Spleen (tissue), 7 donors: ENCODE measurements at regions not wholly inside any gene's neighbourhood (a gene's known extent, or its start where the extent isn't known, plus 50 kb on each side); places are given as distances from the start of the nearest gene placed in this dataset.

ENCODE experiments used
- CTCF ChIP-seq, 11 experiments: fragments of 200-600 bp in 7 of 11; fragments of 450-650 bp in 4 of 11; sonication (generic) in 4 of 11; IDR thresholded peaks in 8 of 11; conservative IDR thresholded peaks in 3 of 11; 1 replicate in 7 of 11; 2 replicates in 4 of 11; pipeline versions ENCODE4 v1.4.0 to v1.8.0; 2016 to 2021; ENCODE audit warnings: antibody characterized with exemption in 11 of 11, inconsistent platforms in 4 of 11, mild to moderate bottlenecking in 1 of 11
- POLR2A ChIP-seq, 3 donors: fragments of 450-650 bp; IDR thresholded peaks; one replicate each; pipeline ENCODE4 v1.5.1; 2017; ENCODE audit warnings: antibody characterized with exemption in 3 of 3, mild to moderate bottlenecking in 1 of 3
- POLR2AphosphoS5 ChIP-seq, 3 donors: sonication (generic); formaldehyde crosslinking; IDR thresholded peaks; one replicate each; pipeline ENCODE4 v1.5.1; 2017; ENCODE audit warnings: antibody characterized with exemption in 3 of 3
- donor health status: DM: no; HTN: no; CAD: no; lungs with moderate emphysema.
- donor health status: DM: no; HTN: no; CAD: no.
- donor health status: DM: no; HTN: no; CAD: no.

- TF ChIP-seq CTCF (IDR thresholded peaks at IDR 0.05 in 8 of 11, conservative IDR thresholded peaks at IDR 0.05 in 3 of 11) (no peak), POLR2A (IDR thresholded peaks at IDR 0.05) (no peak), POLR2AphosphoS5 (IDR thresholded peaks at IDR 0.05) (no peak)
Observed at GRCh38 chr6:82045965-82046756, 201.4 kb downstream of the IBTK start.
